Natural killer cell (primary cell): ENCODE measurements at regions not wholly inside any gene's neighbourhood (a gene's known extent, or its start where the extent isn't known, plus 50 kb on each side); places are given as distances from the start of the nearest gene placed in this dataset.

Source experiments
- ATAC-seq, 3 donors: fragments of 150-1000 bp in 2 of 3; fragments of 200-7000 bp in 1 of 3; cut with Tn5 transposase; 1 replicate in 1 of 3; 2 replicates in 2 of 3; pipeline ENCODE4 v1.10.0; 2021; ENCODE audit warnings: mild to moderate bottlenecking in 2 of 3, moderate library complexity in 2 of 3
- DNase-seq, 2 donors: peaks; one replicate each; pipeline versions ENCODE4 v3.0.0 to v3.0.0-alpha.2; 2013 to 2021; ENCODE audit warnings: mixed read lengths in 1 of 2
- H3K27ac ChIP-seq: one replicate; pipeline ENCODE4 v1.5.1; 2013; ENCODE audit warnings: mild to moderate bottlenecking, low read length
- H3K27me3 ChIP-seq: one replicate; pipeline ENCODE4 v1.6.1; 2013; ENCODE audit warnings: low read length; ENCODE audit not compliant: control insufficient read depth, insufficient read depth
- H3K36me3 ChIP-seq: one replicate; pipeline ENCODE4 v1.6.1; 2013; ENCODE audit warnings: low read length; ENCODE audit not compliant: control insufficient read depth, insufficient read depth
- H3K4me1 ChIP-seq: one replicate; pipeline ENCODE4 v1.6.1; 2013; ENCODE audit warnings: low read length; ENCODE audit not compliant: control insufficient read depth, insufficient read depth
- H3K4me3 ChIP-seq: one replicate; pipeline ENCODE4 v1.5.1; 2013; ENCODE audit warnings: low read length
- H3K9me3 ChIP-seq: one replicate; pipeline ENCODE4 v1.6.1; 2013; ENCODE audit warnings: low read length; ENCODE audit not compliant: control insufficient read depth, insufficient read depth
- H3K27ac Mint-ChIP-seq, 2 donors: one replicate each; pipeline ENCODE4 v1.8.0; 2022; ENCODE audit warnings: mild to moderate bottlenecking in 2 of 2, mixed read lengths in 2 of 2, moderate library complexity in 1 of 2
- H3K27me3 Mint-ChIP-seq, 2 donors: one replicate each; pipeline ENCODE4 v1.8.0; 2022; ENCODE audit warnings: low read depth in 2 of 2, mixed read lengths in 2 of 2
- H3K36me3 Mint-ChIP-seq: one replicate; pipeline ENCODE4 v1.8.0; 2022; ENCODE audit warnings: mixed read lengths
- H3K4me1 Mint-ChIP-seq, 2 donors: one replicate each; pipeline ENCODE4 v1.8.0; 2022; ENCODE audit warnings: mixed read lengths in 2 of 2
- H3K4me3 Mint-ChIP-seq: one replicate; pipeline ENCODE4 v1.8.0; 2022; ENCODE audit warnings: mild to moderate bottlenecking, moderate library complexity, mixed read lengths
- H3K9me3 Mint-ChIP-seq, 2 donors: one replicate each; pipeline ENCODE4 v1.8.0; 2022; ENCODE audit warnings: mixed read lengths in 2 of 2
- CTCF ChIP-seq: fragments of 200-600 bp; IDR thresholded peaks from one replicate; pipeline ENCODE4 v1.8.0; 2022; ENCODE audit warnings: antibody characterized with exemption
- WGBS: methylation state at CpG from one replicate; pipeline ENCODE4 v1.1.7; 2013; ENCODE audit warnings: missing lambda C conversion rate; ENCODE audit not compliant: insufficient coverage; 5-methylcytosine and 5-hydroxymethylcytosine counted together
- intact Hi-C: fragments of 100-400 bp; cut with micrococcal nuclease; formaldehyde crosslinking; loops from one replicate; pipeline ENCODE4 v1.14.2; 2022

- Histone ChIP-seq H3K36me3 (no peaks in the 10 kb centered on the region), H3K4me1 (no peaks in the 10 kb centered on the region), H3K4me3 (no peak overlapping the region), H3K9me3 (no peaks in the 10 kb centered on the region), H3K27me3 (no peaks in the 10 kb centered on the region), H3K27ac (no peak overlapping the region)
- Mint-ChIP-seq H3K9me3 (peaks cover 4 to 14% of the 10 kb centered on the region in 2 donors), H3K27ac (no peak overlapping the region), H3K27me3 (no peaks in the 10 kb centered on the region), H3K36me3 (no peaks in the 10 kb centered on the region), H3K4me1 (no peaks in the 10 kb centered on the region), H3K4me3 (no peak overlapping the region)
- 93% methylated on average over 1 of the region's 1 CpG for WGBS
- DNase-seq (no peak), ATAC-seq (no peak)
- intact Hi-C loops, result no loop called here
- no peak for TF ChIP-seq CTCF
Observed at GRCh38 chr15:47870300-47870955, 153.1 kb downstream of the SEMA6D start.

- no peak for DNase-seq
- WGBS, result 78% methylated on average over 2 of the region's 2 CpGs
- intact Hi-C loops, result no loop called here
- H3K27me3 ChIP-seq, result no peaks in the 10 kb centered on the region
- H3K4me3 ChIP-seq, result no peak overlapping the region
- no peak overlapping the region for H3K27ac ChIP-seq
- H3K4me3 Mint-ChIP-seq, result no peak overlapping the region
- no peak for TF ChIP-seq CTCF
- no peaks in the 10 kb centered on the region for H3K36me3 ChIP-seq
- H3K36me3 Mint-ChIP-seq, result no peaks in the 10 kb centered on the region
- no peaks in the 10 kb centered on the region for H3K9me3 ChIP-seq
- no peak overlapping the region for H3K27ac Mint-ChIP-seq
- H3K9me3 Mint-ChIP-seq, result peaks cover 4 to 14% of the 10 kb centered on the region in 2 donors
- no peaks in the 10 kb centered on the region for H3K4me1 Mint-ChIP-seq
- no peaks in the 10 kb centered on the region for H3K4me1 ChIP-seq
- no peak for ATAC-seq
- no peaks in the 10 kb centered on the region for H3K27me3 Mint-ChIP-seq
Observed at GRCh38 chr15:47870956-47871625, 153.8 kb downstream of the SEMA6D start.

- H3K27ac Mint-ChIP-seq, result no peak overlapping the region
- no peak for DNase-seq
- intact Hi-C loops, result no loop called here
- Histone ChIP-seq H3K9me3 (no peaks in the 10 kb centered on the region), H3K36me3 (no peaks in the 10 kb centered on the region), H3K27ac (no peak overlapping the region), H3K4me1 (no peaks in the 10 kb centered on the region), H3K4me3 (no peak overlapping the region), H3K27me3 (no peaks in the 10 kb centered on the region)
- H3K36me3 Mint-ChIP-seq, result no peaks in the 10 kb centered on the region
- no peaks in the 10 kb centered on the region for H3K4me1 Mint-ChIP-seq
- TF ChIP-seq CTCF, result no peak
- no peaks in the 10 kb centered on the region for H3K27me3 Mint-ChIP-seq
- H3K9me3 Mint-ChIP-seq, result peaks cover 4 to 14% of the 10 kb centered on the region in 2 donors
- ATAC-seq, result no peak
- no peak overlapping the region for H3K4me3 Mint-ChIP-seq
Observed at GRCh38 chr15:47872208-47872607, 154.9 kb downstream of the SEMA6D start.
